Activated gamma-delta T cell (primary cell): ENCODE measurements at regions not wholly inside any gene's neighbourhood (a gene's known extent, or its start where the extent isn't known, plus 50 kb on each side); places are given as distances from the start of the nearest gene placed in this dataset.
"Not testable (repeated sequence)": the region's sequence is repeated elsewhere in the genome, so short reads cannot be mapped to it uniquely, and the experiment has no call there.

Experiments used
- DNase-seq: peaks from one replicate; lab custom pipeline; 2025; lab: John Stamatoyannopoulos, UW

DNA sequence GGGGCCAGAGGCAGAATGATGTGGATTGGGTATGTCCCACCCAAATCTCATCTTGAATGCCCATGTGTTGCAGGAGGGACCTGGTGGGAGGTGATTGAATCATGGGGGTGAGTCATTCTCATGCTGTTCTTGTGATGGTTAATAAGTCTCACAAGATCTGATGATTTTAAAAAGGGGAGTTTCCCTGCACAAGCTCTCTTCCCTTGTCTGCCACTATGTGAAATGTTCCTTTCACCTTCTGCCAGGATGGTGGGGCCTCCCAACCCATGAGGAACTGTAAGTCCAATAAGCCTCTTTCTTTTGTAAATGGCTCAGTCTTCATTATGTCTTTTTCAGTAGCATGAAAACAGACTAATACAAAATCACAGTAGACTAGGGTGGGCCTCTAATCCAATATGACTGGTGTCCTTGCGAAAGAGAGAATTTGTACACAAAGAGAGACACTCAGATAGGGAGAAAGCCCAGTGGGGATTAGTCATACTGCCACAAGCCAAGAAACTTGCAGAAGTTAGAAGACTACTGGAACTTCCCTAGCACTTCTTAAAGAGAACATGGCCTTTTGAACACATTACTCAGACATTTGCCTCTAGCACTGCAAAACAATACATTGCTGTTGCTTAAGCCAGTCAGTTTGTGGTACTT is 68.4 kb downstream of the ANXA1 start:
- DNase-seq = no peak

- no peak for DNase-seq
Observed at GRCh38 chr9:73223594-73223993, 71.9 kb downstream of the ANXA1 start.

DNA sequence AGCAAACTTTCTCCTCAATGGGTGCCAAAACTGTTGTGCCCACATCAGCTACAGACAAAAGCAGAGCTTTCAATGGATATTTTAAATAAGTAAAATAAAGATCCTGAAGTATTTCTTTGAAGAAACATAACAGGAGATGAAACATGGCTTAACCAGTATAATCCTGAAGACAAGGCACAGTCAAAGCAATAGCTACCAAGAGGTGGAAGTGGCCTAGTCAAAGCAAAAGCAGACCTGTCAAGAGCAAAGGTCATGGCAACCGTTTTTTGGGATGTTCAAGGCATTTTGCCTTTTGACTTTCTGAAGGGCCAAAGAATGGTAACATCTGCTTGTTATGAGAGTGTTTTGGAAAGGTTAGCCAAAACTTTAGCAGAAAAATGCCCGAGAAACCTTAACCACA is 77.9 kb downstream of the ANXA1 start:
- DNase-seq = no peak

DNA sequence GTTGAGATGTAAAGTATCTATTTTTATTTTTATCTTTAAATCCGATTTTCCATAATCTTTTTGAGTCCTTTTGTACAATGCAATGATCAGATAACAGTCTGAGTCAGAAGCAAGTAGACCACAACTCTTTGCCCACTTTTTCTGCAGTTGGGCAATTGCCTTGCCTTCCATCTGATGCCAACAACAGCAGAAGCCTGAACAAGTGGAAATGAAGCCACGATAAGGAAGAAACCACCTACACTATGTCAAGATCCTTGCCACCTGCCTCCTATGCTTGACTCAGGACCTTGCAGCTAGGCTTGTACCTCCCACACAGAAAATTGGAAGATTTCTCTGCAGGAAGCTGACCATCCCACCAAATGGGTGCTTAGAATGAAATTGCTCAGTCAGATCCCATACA is 78.6 kb downstream of the ANXA1 start:
- DNase-seq = no peak

GRCh38 chr9:73231203-73231602 is 79.5 kb downstream of the ANXA1 start:
- no peak for DNase-seq

DNA sequence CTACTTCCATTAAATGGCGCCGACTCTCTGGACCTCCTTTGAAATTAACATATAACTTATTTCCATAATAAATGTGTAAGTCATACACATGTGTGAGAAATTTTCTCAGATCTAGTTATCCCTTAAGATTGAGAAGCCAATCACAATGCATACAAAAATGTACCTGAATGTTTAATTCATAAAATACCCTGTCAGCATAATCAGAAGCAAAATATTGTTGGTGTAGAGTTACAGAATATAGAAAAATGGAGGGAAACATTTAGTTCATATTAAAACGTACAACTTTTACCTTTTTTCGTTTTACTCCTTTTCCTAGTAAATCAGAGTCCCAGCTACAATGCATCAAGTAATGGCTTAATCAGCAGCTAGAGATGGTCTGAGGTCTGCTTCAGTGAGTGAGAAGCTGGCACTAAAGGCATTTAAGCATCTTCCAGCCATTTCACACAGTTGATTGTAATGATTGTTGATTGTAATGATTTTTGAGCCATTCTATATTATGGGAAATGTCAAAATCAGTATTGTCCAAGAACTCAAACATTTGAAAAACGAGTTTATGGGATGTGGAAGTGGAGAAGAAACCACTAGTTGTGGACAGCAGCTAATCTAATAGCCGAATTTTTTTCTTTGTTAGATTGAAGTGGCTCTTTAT is 81.8 kb downstream of the ANXA1 start:
- no peak for DNase-seq

GRCh38 chr9:73234008-73234360 is 82.3 kb downstream of the ANXA1 start:
- no peak for DNase-seq

GRCh38 chr9:73237140-73237539 is 85.5 kb downstream of the ANXA1 start:
- DNase-seq = no peak

- no peak for DNase-seq
Observed at GRCh38 chr9:73239570-73240265, 88.1 kb downstream of the ANXA1 start.

GRCh38 chr9:73243078-73243477 is 91.4 kb downstream of the ANXA1 start:
- no peak for DNase-seq

DNA sequence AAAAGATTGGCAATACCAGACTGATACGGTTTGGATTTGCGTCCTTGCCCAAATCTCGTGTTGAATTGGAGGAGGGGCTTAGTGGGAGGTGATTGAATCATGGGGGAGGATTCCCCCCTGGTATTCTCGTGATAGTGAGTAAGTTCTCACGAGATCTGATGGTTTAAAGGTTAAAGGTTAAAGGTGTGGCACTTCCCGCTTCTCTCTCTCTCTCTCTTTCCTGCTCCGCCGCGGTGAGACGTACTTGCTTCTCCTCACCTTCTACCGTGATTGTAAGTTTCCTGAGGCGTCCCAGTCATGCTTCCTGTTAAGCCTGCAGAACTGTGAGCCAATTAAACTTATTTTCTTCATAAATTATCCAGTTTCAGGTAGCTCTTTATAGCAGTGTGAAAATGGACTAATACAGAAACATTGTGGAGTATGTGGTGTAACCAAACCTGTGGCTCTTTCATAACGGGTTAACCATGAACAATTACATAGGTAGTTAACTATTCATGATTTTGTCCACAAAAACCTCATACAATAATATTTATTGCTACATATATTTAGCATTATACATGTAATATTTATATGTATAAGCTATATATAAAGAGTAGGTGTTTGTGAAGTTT is 107.5 kb downstream of the ANXA1 start:
- DNase-seq = no peak

DNA sequence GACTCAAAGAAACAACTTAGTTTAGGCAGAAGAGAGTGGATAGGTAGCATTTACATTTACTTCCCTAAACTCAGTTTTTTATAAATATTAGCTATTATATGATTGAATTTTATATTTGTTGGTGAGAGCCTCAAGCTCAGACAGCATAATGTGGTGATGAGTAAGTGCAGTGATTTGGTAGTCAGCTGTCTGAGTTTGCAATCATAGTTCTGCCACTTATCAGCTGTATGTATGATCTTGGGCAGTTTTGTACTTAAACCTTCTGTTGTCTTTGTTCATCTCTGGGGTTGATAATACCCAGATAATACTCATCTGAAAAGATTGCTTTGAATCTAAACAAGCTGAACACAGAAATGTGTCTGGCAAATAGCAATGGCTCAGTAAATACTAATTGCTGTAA is 108.8 kb downstream of the ANXA1 start:
- no peak for DNase-seq

DNA sequence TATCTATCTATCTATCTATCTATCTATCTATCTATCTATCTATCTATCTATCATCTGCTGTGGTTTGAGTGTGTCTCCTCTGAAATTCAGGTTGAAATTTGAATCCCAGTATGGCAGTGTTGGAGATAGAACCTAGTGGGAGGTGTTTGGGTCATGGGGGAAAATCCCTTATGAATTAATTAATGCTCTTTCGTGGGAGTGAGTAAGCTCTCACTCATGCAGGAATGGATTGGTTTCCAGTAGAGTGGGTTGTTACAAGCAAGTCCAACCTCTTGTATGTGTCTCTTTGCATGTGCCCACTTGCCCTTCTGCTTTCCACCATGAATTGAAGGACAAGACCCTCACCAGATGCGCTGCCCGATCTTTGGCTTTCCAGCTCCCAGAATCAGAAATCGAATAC is 113.0 kb downstream of the ANXA1 start:
- DNase-seq = no peak

DNA sequence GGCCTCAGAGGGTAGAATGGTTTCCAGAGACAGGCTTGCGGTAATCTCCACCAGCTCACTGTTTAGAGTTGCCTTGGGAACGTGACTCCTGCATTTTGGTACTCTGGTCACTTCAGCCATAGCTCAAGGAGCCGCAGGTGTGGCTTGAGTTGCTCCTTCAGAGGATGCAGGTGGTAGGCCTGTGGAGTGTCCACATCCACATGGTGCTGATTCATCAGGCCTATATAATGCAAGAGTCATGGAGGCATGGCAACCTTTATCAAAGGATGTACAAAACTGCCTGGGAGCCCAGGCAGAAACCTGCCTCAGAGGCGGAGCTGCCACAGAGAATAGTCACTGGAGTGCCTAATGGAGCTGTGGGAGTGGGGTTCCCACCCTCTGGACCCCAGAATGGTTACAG is 114.2 kb downstream of the ANXA1 start:
- DNase-seq = no peak

- DNase-seq = no peak
Observed at GRCh38 chr9:73269430-73270101, 117.9 kb downstream of the ANXA1 start.

GRCh38 chr9:73270967-73271721 is 119.5 kb downstream of the ANXA1 start:
- no peak for DNase-seq

GRCh38 chr9:73280113-73280512 is 128.4 kb downstream of the ANXA1 start:
- no peak for DNase-seq

- DNase-seq = no peak
Observed at GRCh38 chr9:73284377-73284776, 132.7 kb downstream of the ANXA1 start.

DNA sequence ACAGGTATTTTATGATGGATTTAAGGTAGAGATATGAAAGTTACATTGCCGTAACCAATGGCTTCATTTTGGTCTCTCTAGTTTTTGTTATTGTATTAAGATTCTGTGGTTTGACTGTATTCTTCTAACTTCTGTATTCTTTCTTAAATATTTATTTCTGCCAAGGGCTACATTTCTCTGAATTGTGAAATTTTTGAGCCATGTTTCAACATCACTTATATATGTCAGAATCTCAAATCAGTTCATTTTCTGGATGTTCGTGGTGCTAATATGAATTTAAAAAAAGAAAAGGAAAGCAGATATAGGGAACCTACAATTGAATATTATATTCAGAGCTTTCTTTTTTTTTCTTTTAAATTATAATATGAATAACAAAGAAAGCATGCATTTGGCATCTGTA is 142.7 kb downstream of the ANXA1 start:
- no peak for DNase-seq

DNA sequence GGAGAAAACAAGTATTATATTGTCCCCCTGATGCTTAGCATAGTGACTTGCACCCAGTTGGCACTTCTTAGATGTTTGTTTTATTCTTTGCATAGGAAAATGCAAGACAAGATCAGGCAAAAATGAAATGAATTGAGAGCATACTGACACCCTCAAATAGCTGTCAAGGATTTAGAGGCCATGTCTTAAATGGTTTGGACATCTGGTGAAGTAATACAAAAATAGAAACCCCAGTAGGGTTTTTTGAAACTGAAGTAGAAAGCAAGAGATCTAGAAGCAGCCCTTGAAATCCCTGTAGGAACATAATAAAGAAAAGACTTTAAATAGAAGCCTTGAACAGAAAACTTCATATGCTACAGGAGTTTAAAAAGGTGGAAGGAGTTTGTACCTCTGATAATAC is 174.3 kb downstream of the ANXA1 start:
- no peak for DNase-seq

DNA sequence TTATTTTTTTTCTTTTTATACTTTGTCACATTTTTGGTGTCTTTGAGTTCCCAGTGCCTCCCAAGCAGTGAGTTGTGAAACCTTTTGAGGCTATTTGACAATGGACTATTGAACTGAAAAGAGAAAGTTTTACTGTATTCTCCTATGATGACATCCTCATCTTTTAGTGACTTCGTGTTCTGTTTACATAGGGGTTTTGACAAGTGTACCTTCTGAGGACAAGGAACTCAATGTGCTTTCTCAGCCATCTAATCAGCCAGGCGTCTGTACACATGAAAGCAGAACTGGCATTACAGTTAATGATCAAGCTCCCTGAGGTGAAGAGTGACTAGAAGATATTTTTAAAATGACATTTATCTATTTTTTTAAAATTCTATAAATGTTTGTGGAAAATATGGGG is 175.5 kb downstream of the ANXA1 start:
- no peak for DNase-seq

DNA sequence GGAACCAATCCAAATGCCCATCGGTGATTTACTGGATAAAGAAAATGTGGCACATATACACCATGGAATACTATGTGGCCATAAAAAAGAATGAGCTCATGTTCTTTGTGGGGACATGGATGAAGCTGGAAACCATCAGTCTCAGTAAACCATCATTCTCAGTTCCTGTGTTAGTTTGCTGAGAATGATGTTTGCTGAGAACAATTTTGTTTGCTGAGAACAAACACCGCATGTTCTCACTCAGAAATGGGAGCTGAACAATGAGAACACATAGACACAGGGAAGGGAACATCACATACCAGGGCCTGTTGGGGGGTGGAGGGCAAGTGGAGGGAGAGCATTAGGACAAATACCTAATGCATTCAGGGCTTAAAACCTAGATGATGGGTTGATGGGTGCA is 185.5 kb downstream of the ANXA1 start:
- not testable (repeated sequence) for DNase-seq
